K562 (cell line): ENCODE measurements at regions not wholly inside any gene's neighbourhood (a gene's known extent, or its start where the extent isn't known, plus 50 kb on each side); places are given as distances from the start of the nearest gene placed in this dataset.
A peak's percentile ranks its signal among the peaks of the same experiment; 100 is the strongest.
"Not testable (repeated sequence)": the region's sequence is repeated elsewhere in the genome, so short reads cannot be mapped to it uniquely, and the experiment has no call there.

ENCODE experiments used
- ATAC-seq: fragments of 200-7000 bp; cut with Tn5 transposase; 3 replicates; pipeline ENCODE4 v1.9.1; 2020; ENCODE audit warnings: moderate library complexity
- BruUV-seq: library from RNA; stranded (reverse); fragments of 400-500 nt; replicated peaks from 2 replicates; lab custom pipeline; 2021; lab: Mats Ljungman, UMichigan
- CTCF ChIA-PET: fragments of 300-600 bp; formaldehyde crosslinking; extraction: SDS; loops from one replicate; lab custom pipeline; 2021; ENCODE audit warnings: low intra/inter-chr PET ratio; lab: Yijun Ruan, JAX
- POLR2A ChIA-PET: fragments of 300-600, 350-650 bp; sonication (Branson Sonifier 250); formaldehyde crosslinking; extraction: SDS; loops from one replicate; lab custom pipeline; 2021; ENCODE audit warnings: antibody characterized with exemption, inconsistent platforms; lab: Yijun Ruan, JAX
- DNase-seq, 4 experiments: peaks; one replicate each; pipeline versions ENCODE4 v3.0.0 to v3.0.0-alpha.2; 2011 to 2018; ENCODE audit warnings: low spot score in 3 of 4, mixed read lengths in 3 of 4; ENCODE audit errors: extremely low read depth in 1 of 4
- FAIRE-seq: peaks from 2 replicates; lab custom pipeline; 2011; peaks lifted over from hg19 to GRCh38; lab: Jason Lieb, UNC
- H2AFZ ChIP-seq: 2 replicates; pipeline ENCODE4 v1.6.0; 2011; ENCODE audit warnings: low read depth, low read length, control low read depth, inconsistent platforms
- H3K27ac ChIP-seq: fragments of 200-600 bp; 3 replicates; pipeline ENCODE4 v1.8.0; 2011; ENCODE audit warnings: low read depth, mild to moderate bottlenecking, control low read depth, inconsistent platforms, low read length, moderate library complexity, mixed read lengths; ENCODE audit errors: extremely low read depth
- H3K27me3 ChIP-seq, 2 experiments: fragments of 300-600 bp in 1 of 2; 2 replicates in 1 of 2; 3 replicates in 1 of 2; pipeline versions ENCODE4 v1.6.0 to v1.8.0; 2011; ENCODE audit warnings: inconsistent platforms in 2 of 2, low read length in 2 of 2, mild to moderate bottlenecking in 1 of 2, mixed read lengths in 1 of 2, moderate library complexity in 1 of 2; ENCODE audit not compliant: control insufficient read depth in 2 of 2, insufficient read depth in 2 of 2
- H3K36me3 ChIP-seq: fragments of 300-600 bp; 3 replicates; pipeline ENCODE4 v1.8.0; 2011; ENCODE audit warnings: mild to moderate bottlenecking, low read length, inconsistent platforms; ENCODE audit not compliant: control insufficient read depth, insufficient read depth
- H3K4me1 ChIP-seq, 2 experiments: fragments of 200-600 bp in 1 of 2; replicated peaks in 1 of 2; 2 replicates in 1 of 2; 3 replicates in 1 of 2; pipeline versions ENCODE4 v1.5.1 to v1.8.0; 2011; ENCODE audit warnings: inconsistent platforms in 2 of 2, low read length in 2 of 2, mild to moderate bottlenecking in 1 of 2, mixed read lengths in 1 of 2, moderate library complexity in 1 of 2; ENCODE audit not compliant: control insufficient read depth in 2 of 2, insufficient read depth in 2 of 2
- H3K4me2 ChIP-seq: 2 replicates; pipeline ENCODE4 v1.6.1; 2011; ENCODE audit warnings: low read length, control low read depth, inconsistent platforms, mixed read lengths; ENCODE audit not compliant: insufficient read depth
- H3K4me3 ChIP-seq: fragments of 200-600 bp; sonication (generic), shearing (Covaris generic); 2 replicates; pipeline ENCODE4 v1.5.1; 2016; ENCODE audit warnings: control low read depth, inconsistent platforms
- H3K79me2 ChIP-seq: fragments of 200-600 bp; 3 replicates; pipeline ENCODE4 v1.8.0; 2011; ENCODE audit warnings: low read length, inconsistent platforms; ENCODE audit not compliant: control insufficient read depth, insufficient read depth
- H3K9ac ChIP-seq, 2 experiments: 2 replicates each; pipeline versions ENCODE4 v1.6.0 to v1.6.1; 2011; ENCODE audit warnings: low read depth in 2 of 2, low read length in 2 of 2, control low read depth in 1 of 2, inconsistent platforms in 1 of 2, mild to moderate bottlenecking in 1 of 2, mixed read lengths in 1 of 2; ENCODE audit not compliant: insufficient read depth in 1 of 2
- H3K9me1 ChIP-seq: one replicate; pipeline ENCODE4 v1.6.0; 2011; ENCODE audit warnings: inconsistent platforms, mild to moderate bottlenecking, low read length, moderate library complexity; ENCODE audit not compliant: control insufficient read depth, insufficient read depth
- H3K9me3 ChIP-seq: replicated peaks from 2 replicates; pipeline ENCODE4 v1.5.1; 2011; ENCODE audit warnings: low read depth, low read length, inconsistent platforms; ENCODE audit not compliant: control insufficient read depth, insufficient read depth
- H4K20me1 ChIP-seq: replicated peaks from 2 replicates; pipeline ENCODE4 v1.6.1; 2011; ENCODE audit warnings: low read length, inconsistent platforms, mixed read lengths; ENCODE audit not compliant: control insufficient read depth, insufficient read depth
- POLR2G ChIP-seq: fragments of 200-400 bp; formaldehyde crosslinking; IDR thresholded peaks from 2 replicates; pipeline ENCODE4 v1.6.1; 2017; ENCODE audit warnings: low read depth, mild to moderate bottlenecking, antibody characterized with exemption, low read length, moderate library complexity
- WGBS: fragments of 100-300 bp; shearing (Covaris generic); methylation state at CpG from one replicate; pipeline ENCODE4 v1.1.6; 2016; ENCODE audit warnings: low coverage, mixed read lengths; ENCODE audit not compliant: insufficient coverage; ENCODE audit errors: missing lambda C conversion rate; 5-methylcytosine and 5-hydroxymethylcytosine counted together
- in situ Hi-C: fragments of 300-500 bp; cut with MboI; formaldehyde crosslinking; loops from 4 replicates; pipeline ENCODE4 v1.15.0; 2018; ENCODE audit warnings: inconsistent platforms, mixed read lengths
- intact Hi-C: fragments of 100-400 bp; cut with micrococcal nuclease; formaldehyde crosslinking; loops from 2 replicates; pipeline ENCODE4 v1.14.2; 2022

- TF ChIP-seq POLR2G: peak; percentile 63
Observed at GRCh38 chr21:5128261-5128660, 5393.1 kb upstream of the TPTE start (continued).

GRCh38 chr21:5133824-5134223 is 5387.6 kb upstream of the TPTE start:
- H3K4me1 ChIP-seq, H3K36me3 ChIP-seq, H3K4me2 ChIP-seq, H3K27me3 ChIP-seq, H3K9ac ChIP-seq, H3K79me2 ChIP-seq, DNase-seq, H2AFZ ChIP-seq, in situ Hi-C loops, CTCF ChIA-PET, FAIRE-seq, BruUV-seq, intact Hi-C loops, H3K27ac ChIP-seq, POLR2A ChIA-PET, H3K9me1 ChIP-seq, H3K9me3 ChIP-seq, ATAC-seq, H4K20me1 ChIP-seq, H3K4me3 ChIP-seq: not testable (repeated sequence)
- WGBS: no CpG with 5 or more reads among the region's 19 CpGs

- FAIRE-seq, intact Hi-C loops, H3K79me2 ChIP-seq, DNase-seq, CTCF ChIA-PET, in situ Hi-C loops, H3K9me3 ChIP-seq, H2AFZ ChIP-seq, H3K27ac ChIP-seq, H3K4me3 ChIP-seq, POLR2A ChIA-PET, H3K9ac ChIP-seq, BruUV-seq, H3K4me1 ChIP-seq, H4K20me1 ChIP-seq, H3K4me2 ChIP-seq, ATAC-seq, H3K27me3 ChIP-seq, H3K36me3 ChIP-seq, H3K9me1 ChIP-seq: not testable (repeated sequence)
- WGBS: 100% methylated on average over 1 of the region's 8 CpGs
Observed at GRCh38 chr21:5136406-5136805, 5385.0 kb upstream of the TPTE start.

- CTCF ChIA-PET, H4K20me1 ChIP-seq, ATAC-seq, FAIRE-seq, H3K79me2 ChIP-seq, H3K36me3 ChIP-seq, H3K4me2 ChIP-seq, H3K9me1 ChIP-seq, POLR2A ChIA-PET, H2AFZ ChIP-seq, BruUV-seq, H3K27me3 ChIP-seq, H3K4me1 ChIP-seq, H3K9ac ChIP-seq, intact Hi-C loops, H3K27ac ChIP-seq, in situ Hi-C loops, H3K9me3 ChIP-seq, DNase-seq, H3K4me3 ChIP-seq: not testable (repeated sequence)
- no CpG with 5 or more reads among the region's 18 CpGs for WGBS
Observed at GRCh38 chr21:5137006-5137405, 5384.4 kb upstream of the TPTE start.
